ENCODE measurements at regions not wholly inside any gene's neighbourhood (a gene's known extent, or its start where the extent isn't known, plus 50 kb on each side); places are given as distances from the start of the nearest gene placed in this dataset.

GRCh38 chr13:79267560-79267959 is 138.5 kb downstream of the RBM26 start:
- no peak for DNase-seq

GRCh38 chr13:79258489-79258888 is 147.6 kb downstream of the RBM26 start:
- DNase-seq = no peak

GRCh38 chr13:79246578-79246949 is 159.5 kb downstream of the RBM26 start:
- DNase-seq = no peak

GRCh38 chr13:79245937-79246577 is 160.0 kb downstream of the RBM26 start:
- DNase-seq = no peak

GRCh38 chr13:79241697-79242096 is 164.4 kb downstream of the RBM26 start:
- no peak for DNase-seq

- no peak for DNase-seq
These were observed 168.1 kb downstream of the RBM26 start for GRCh38 chr13:79237981-79238380.

- DNase-seq = no peak
These were observed 174.2 kb downstream of the RBM26 start for GRCh38 chr13:79231887-79232286.

- DNase-seq = no peak
These were observed 176.3 kb downstream of the RBM26 start for GRCh38 chr13:79229761-79230160.

GRCh38 chr13:79228972-79229371 is 177.1 kb downstream of the RBM26 start:
- DNase-seq = no peak

- DNase-seq = no peak
These were observed 178.6 kb downstream of the RBM26 start for GRCh38 chr13:79227418-79227817.

GRCh38 chr13:79226938-79227337 is 179.1 kb downstream of the RBM26 start:
- DNase-seq = no peak

- no peak for DNase-seq
These were observed 179.8 kb downstream of the RBM26 start for GRCh38 chr13:79226250-79226649.

- no peak for DNase-seq
These were observed 180.4 kb downstream of the RBM26 start for GRCh38 chr13:79225487-79226232.

- DNase-seq = no peak
These were observed 183.4 kb downstream of the RBM26 start for GRCh38 chr13:79222427-79223205.

GRCh38 chr13:79212064-79212619 is 193.9 kb downstream of the RBM26 start:
- DNase-seq = no peak

GRCh38 chr13:79211377-79211776 is 194.7 kb downstream of the RBM26 start:
- no peak for DNase-seq

- no peak for DNase-seq
These were observed 208.1 kb downstream of the RBM26 start for GRCh38 chr13:79197933-79198332.

- DNase-seq = no peak
These were observed 209.2 kb downstream of the RBM26 start for GRCh38 chr13:79196843-79197242.

- DNase-seq = no peak
These were observed 209.7 kb downstream of the RBM26 start for GRCh38 chr13:79196366-79196765.

GRCh38 chr13:79194727-79195126 is 211.3 kb downstream of the RBM26 start:
- no peak for DNase-seq

GRCh38 chr13:79194272-79194671 is 211.8 kb downstream of the RBM26 start:
- no peak for DNase-seq

GRCh38 chr13:79191501-79191900 is 214.6 kb downstream of the RBM26 start:
- DNase-seq = no peak

GRCh38 chr13:79190932-79191331 is 215.1 kb downstream of the RBM26 start:
- DNase-seq = no peak
